IMR-90 (cell line): ENCODE measurements at regions not wholly inside any gene's neighbourhood (a gene's known extent, or its start where the extent isn't known, plus 50 kb on each side); places are given as distances from the start of the nearest gene placed in this dataset.

ENCODE experiments used
- ATAC-seq: fragments of 200-7000 bp; cut with Tn5 transposase; 2 replicates; pipeline ENCODE4 v1.9.1; 2020; ENCODE audit warnings: low read depth, mild to moderate bottlenecking, moderate library complexity
- BruUV-seq: library from RNA; stranded (reverse); fragments of 400-500 nt; replicated peaks from 2 replicates; lab custom pipeline; 2021; lab: Mats Ljungman, UMichigan
- CTCF ChIA-PET: fragments of 300-600 bp; formaldehyde crosslinking; extraction: SDS; loops from one replicate; lab custom pipeline; 2021; ENCODE audit warnings: antibody characterized with exemption; lab: Yijun Ruan, JAX
- POLR2A ChIA-PET: fragments of 300-600 bp; sonication (Branson Sonifier 250); formaldehyde crosslinking; loops from one replicate; lab custom pipeline; 2022; ENCODE audit warnings: antibody characterized with exemption; ENCODE audit not compliant: unreplicated experiment; lab: Charles Lee
- DNase-seq: peaks from one replicate; pipeline ENCODE4 v3.0.0; 2013
- H2AFZ ChIP-seq: replicated peaks from 2 replicates; pipeline ENCODE3; 2013; ENCODE audit warnings: low read length, mild to moderate bottlenecking; ENCODE audit not compliant: poor library complexity
- H2AK5ac ChIP-seq: 2 replicates; pipeline ENCODE4 v1.6.1; 2013; ENCODE audit warnings: low read depth, low read length, inconsistent platforms
- H2AK9ac ChIP-seq: replicated peaks from 2 replicates; pipeline ENCODE3; 2013; ENCODE audit warnings: mild to moderate bottlenecking, low read depth, low read length, moderate library complexity; ENCODE audit not compliant: poor library complexity
- H2BK120ac ChIP-seq: 2 replicates; pipeline ENCODE4 v1.6.1; 2013; ENCODE audit warnings: low read depth, low read length, inconsistent platforms
- H2BK15ac ChIP-seq: 3 replicates; pipeline ENCODE4 v1.6.1; 2013; ENCODE audit warnings: low read depth, low read length, inconsistent platforms
- H2BK20ac ChIP-seq: 2 replicates; pipeline ENCODE4 v1.6.1; 2013; ENCODE audit warnings: low read depth, mild to moderate bottlenecking, inconsistent platforms, low read length, moderate library complexity
- H2BK5ac ChIP-seq: 2 replicates; pipeline ENCODE4 v1.6.1; 2013; ENCODE audit warnings: mild to moderate bottlenecking, low read depth, low read length, inconsistent platforms; ENCODE audit not compliant: poor library complexity, severe bottlenecking
- H3K14ac ChIP-seq: replicated peaks from 2 replicates; pipeline ENCODE4 v1.6.1; 2013; ENCODE audit warnings: low read depth, low read length, inconsistent platforms
- H3K18ac ChIP-seq: 2 replicates; pipeline ENCODE4 v1.6.1; 2013; ENCODE audit warnings: low read depth, low read length, control low read depth
- H3K23ac ChIP-seq: 2 replicates; pipeline ENCODE4 v1.6.1; 2013; ENCODE audit warnings: low read depth, low read length, inconsistent platforms
- H3K27ac ChIP-seq: 2 replicates; pipeline ENCODE4 v1.5.1; 2013; ENCODE audit warnings: mild to moderate bottlenecking, control low read depth, low read length; ENCODE audit not compliant: insufficient read depth
- H3K27me3 ChIP-seq: 2 replicates; pipeline ENCODE4 v1.6.1; 2013; ENCODE audit warnings: low read length; ENCODE audit not compliant: control insufficient read depth, insufficient read depth
- H3K36me3 ChIP-seq: 2 replicates; pipeline ENCODE4 v1.6.1; 2013; ENCODE audit warnings: low read length, mixed read lengths; ENCODE audit not compliant: control insufficient read depth, insufficient read depth
- H3K4ac ChIP-seq: 2 replicates; pipeline ENCODE4 v1.6.1; 2013; ENCODE audit warnings: low read depth, low read length, inconsistent platforms
- H3K4me1 ChIP-seq: 2 replicates; pipeline ENCODE4 v1.6.1; 2013; ENCODE audit warnings: low read length, mixed read lengths; ENCODE audit not compliant: control insufficient read depth, insufficient read depth
- H3K4me2 ChIP-seq: 2 replicates; pipeline ENCODE4 v1.6.1; 2013; ENCODE audit warnings: low read depth, mild to moderate bottlenecking, control low read depth, low read length, moderate library complexity
- H3K4me3 ChIP-seq: 2 replicates; pipeline ENCODE4 v1.5.1; 2013; ENCODE audit warnings: low read depth, mild to moderate bottlenecking, control low read depth, low read length, moderate library complexity; ENCODE audit not compliant: insufficient read depth
- H3K56ac ChIP-seq: 2 replicates; pipeline ENCODE4 v1.6.1; 2013; ENCODE audit warnings: low read length, inconsistent platforms; ENCODE audit not compliant: insufficient read depth; ENCODE audit errors: extremely low read depth
- H3K79me1 ChIP-seq, 2 experiments: 2 replicates each; pipeline ENCODE4 v1.6.1; 2013; ENCODE audit warnings: low read length in 2 of 2, inconsistent platforms in 1 of 2, low read depth in 1 of 2
- H3K9ac ChIP-seq: 2 replicates; pipeline ENCODE4 v1.6.1; 2013; ENCODE audit warnings: low read depth, low read length, control low read depth
- H3K9me1 ChIP-seq: 2 replicates; pipeline ENCODE4 v1.6.1; 2013; ENCODE audit warnings: low read length, inconsistent platforms; ENCODE audit not compliant: insufficient read depth
- H3K9me3 ChIP-seq: 2 replicates; pipeline ENCODE4 v1.6.1; 2013; ENCODE audit warnings: low read length; ENCODE audit not compliant: control insufficient read depth, insufficient read depth
- H4K20me1 ChIP-seq: 2 replicates; pipeline ENCODE4 v1.6.1; 2013; ENCODE audit warnings: low read length, inconsistent platforms; ENCODE audit not compliant: insufficient read depth
- H4K5ac ChIP-seq: 2 replicates; pipeline ENCODE4 v1.6.1; 2013; ENCODE audit warnings: mild to moderate bottlenecking, low read depth, low read length, control low read depth
- H4K8ac ChIP-seq, 2 experiments: 2 replicates each; pipeline ENCODE4 v1.6.1; 2013; ENCODE audit warnings: low read depth in 2 of 2, low read length in 2 of 2, control low read depth in 1 of 2, inconsistent platforms in 1 of 2
- H4K91ac ChIP-seq: 2 replicates; pipeline ENCODE4 v1.6.1; 2013; ENCODE audit warnings: low read depth, low read length, inconsistent platforms; ENCODE audit not compliant: insufficient read depth
- BHLHE40 ChIP-seq: fragments of 150-350 bp; IDR thresholded peaks from 2 replicates; pipeline ENCODE4 v1.6.1; 2016; ENCODE audit warnings: mild to moderate bottlenecking, low read depth, low read length
- CEBPB ChIP-seq: IDR thresholded peaks from 2 replicates; pipeline ENCODE4 v1.6.1; 2012; ENCODE audit warnings: low read depth, low read length, improper control_type of control experiment
- CHD1 ChIP-seq: IDR thresholded peaks from 2 replicates; pipeline ENCODE4 v1.6.1; 2012; ENCODE audit warnings: low read depth, low read length, improper control_type of control experiment
- CTCF ChIP-seq: conservative IDR thresholded peaks from 2 replicates; pipeline ENCODE4 v1.5.1; 2012; ENCODE audit warnings: mild to moderate bottlenecking, low read depth, low read length, improper control_type of control experiment
- ELK1 ChIP-seq: fragments of 150-350 bp; IDR thresholded peaks from 2 replicates; pipeline ENCODE4 v1.6.1; 2016; ENCODE audit warnings: low read depth, mild to moderate bottlenecking, low read length, moderate library complexity, borderline replicate concordance
- FOS ChIP-seq: fragments of 150-350 bp; IDR thresholded peaks from 2 replicates; pipeline ENCODE4 v1.6.1; 2016; ENCODE audit warnings: low read depth, low read length
- MAFK ChIP-seq: IDR thresholded peaks from 2 replicates; pipeline ENCODE4 v1.6.1; 2012; ENCODE audit warnings: low read depth, low read length, improper control_type of control experiment
- MAZ ChIP-seq: IDR thresholded peaks from 2 replicates; pipeline ENCODE4 v1.6.1; 2012; ENCODE audit warnings: low read depth, mild to moderate bottlenecking, low read length, improper control_type of control experiment, moderate library complexity, borderline replicate concordance
- MXI1 ChIP-seq: IDR thresholded peaks from 2 replicates; pipeline ENCODE4 v1.6.1; 2012; ENCODE audit warnings: low read depth, mild to moderate bottlenecking, low read length, moderate library complexity, borderline replicate concordance
- NFE2L2 ChIP-seq: fragments of 150-350 bp; IDR thresholded peaks from 2 replicates; pipeline ENCODE4 v1.6.1; 2016; ENCODE audit warnings: low read depth, mild to moderate bottlenecking, low read length
- POLR2A ChIP-seq: IDR thresholded peaks from 2 replicates; pipeline ENCODE4 v1.6.1; 2012; ENCODE audit warnings: mild to moderate bottlenecking, low read depth, low read length
- RAD21 ChIP-seq: IDR thresholded peaks from 2 replicates; pipeline ENCODE4 v1.6.1; 2012; ENCODE audit warnings: low read length, improper control_type of control experiment
- RCOR1 ChIP-seq: IDR thresholded peaks from 2 replicates; pipeline ENCODE4 v1.6.1; 2012; ENCODE audit warnings: mild to moderate bottlenecking, low read length, improper control_type of control experiment; ENCODE audit not compliant: insufficient replicate concordance
- RFX5 ChIP-seq: IDR thresholded peaks from 2 replicates; pipeline ENCODE4 v1.8.0; 2012; ENCODE audit warnings: low read depth, mild to moderate bottlenecking, low read length, moderate library complexity
- SMC3 ChIP-seq: fragments of 150-350 bp; IDR thresholded peaks from 2 replicates; pipeline ENCODE4 v1.6.1; 2016; ENCODE audit warnings: low read depth, mild to moderate bottlenecking, antibody characterized with exemption, low read length, moderate library complexity
- USF2 ChIP-seq: fragments of 150-350 bp; IDR thresholded peaks from 2 replicates; pipeline ENCODE4 v1.6.1; 2017; ENCODE audit warnings: mild to moderate bottlenecking, antibody characterized with exemption, low read length, low read depth
- dilution Hi-C: fragments of 300-500 bp; cut with HindIII; formaldehyde crosslinking; loops from one replicate; pipeline ENCODE4 v1.14.3; 2018; ENCODE audit warnings: low sequenced_read_pairs; ENCODE audit not compliant: unreplicated experiment
- in situ Hi-C: fragments of 300-500 bp; cut with MboI; formaldehyde crosslinking; loops from 3 replicates; pipeline ENCODE4 v1.14.3; 2019; ENCODE audit warnings: low sequenced_read_pairs, inconsistent platforms, mixed read lengths
- intact Hi-C: fragments of 100-400 bp; cut with micrococcal nuclease; formaldehyde crosslinking; loops from 2 replicates; pipeline ENCODE4 v1.10.0; 2022

GRCh38 chr4:117135634-117136354, 50.4 kb upstream of the TRAM1L1 start:
- H2BK20ac ChIP-seq, result no peak overlapping the region
- H4K91ac ChIP-seq, result no peak overlapping the region
- no peaks in the 10 kb centered on the region for H3K9me1 ChIP-seq
- no peaks in the 10 kb centered on the region for H3K79me1 ChIP-seq
- DNase-seq (no peak), ATAC-seq (no peak)
- no peak overlapping the region for H2AK9ac ChIP-seq
- no peak overlapping the region for H3K27ac ChIP-seq
- ChIA-PET POLR2A (no interaction called here), CTCF (interaction anchor here (1.1 to 2.0 kb wide), 2 partner anchors 10 to 19 kb away, joined by 3 to 7 read pairs; no protein-coding TSS in a partner anchor)
- no peak overlapping the region for H3K4ac ChIP-seq
- H3K4me1 ChIP-seq, result no peaks in the 10 kb centered on the region
- H3K14ac ChIP-seq, result no peak overlapping the region
- H3K18ac ChIP-seq, result no peak overlapping the region
- no peaks in the 10 kb centered on the region for H3K27me3 ChIP-seq
- TF ChIP-seq RFX5 (no peak), RCOR1 (no peak), SMC3 (no peak), BHLHE40 (no peak), POLR2A (no peak), FOS (no peak), ELK1 (no peak), USF2 (no peak), RAD21 (no peak), CTCF (no peak), MAZ (no peak), MAFK (no peak), MXI1 (no peak), CHD1 (no peak), CEBPB (no peak), NFE2L2 (no peak)
- H2BK120ac ChIP-seq, result no peak overlapping the region
- no peak overlapping the region for H3K4me3 ChIP-seq
- BruUV-seq, result no TSS peak
- H2BK15ac ChIP-seq, result no peak overlapping the region
- dilution Hi-C loops (no loop called here), intact Hi-C loops (loop anchor here (2.0 to 10.0 kb wide), 5 partner anchors 569 to 1999 kb away; partner anchors contain the start of gene MYOZ2), in situ Hi-C loops (loop anchor here (10.0 to 25.0 kb wide), 4 partner anchors 429 to 1129 kb away; partner anchors contain the start of gene NDST3)
- H3K23ac ChIP-seq, result no peak overlapping the region
- H3K56ac ChIP-seq, result no peak overlapping the region
- no peak overlapping the region for H3K9ac ChIP-seq
- H4K8ac ChIP-seq, result no peak overlapping the region
- no peak overlapping the region for H4K5ac ChIP-seq
- no peak overlapping the region for H3K4me2 ChIP-seq
- no peaks in the 10 kb centered on the region for H4K20me1 ChIP-seq
- H2AFZ ChIP-seq, result peak overlapping the region; percentile 46
- H3K36me3 ChIP-seq, result no peaks in the 10 kb centered on the region
- no peak overlapping the region for H2AK5ac ChIP-seq
- no peaks in the 10 kb centered on the region for H3K9me3 ChIP-seq
- no peak overlapping the region for H2BK5ac ChIP-seq
